Tibial nerve (tissue), 4 donors: ENCODE measurements at regions not wholly inside any gene's neighbourhood (a gene's known extent, or its start where the extent isn't known, plus 50 kb on each side); places are given as distances from the start of the nearest gene placed in this dataset.

Experiments
- DNase-seq, 2 donors: peaks; one replicate each; pipeline ENCODE4 v3.0.0-alpha.2; 2019; ENCODE audit warnings: low spot score in 2 of 2
- H3K27ac ChIP-seq, 4 donors: fragments of 200-600 bp; sonication (generic) in 3 of 4; one replicate each; pipeline ENCODE4 v1.5.1; 2017 to 2019; ENCODE audit warnings: mild to moderate bottlenecking in 1 of 4
- H3K27me3 ChIP-seq, 2 donors: fragments of 200-600 bp; sonication (generic) in 1 of 2; one replicate each; pipeline versions ENCODE4 v1.5.1 to v1.6.0; 2017 to 2019
- H3K36me3 ChIP-seq, 3 donors: fragments of 200-600 bp; sonication (generic); one replicate each; pipeline ENCODE4 v1.5.1; 2018 to 2019
- H3K4me1 ChIP-seq, 4 donors: fragments of 200-600 bp; sonication (generic) in 3 of 4; one replicate each; pipeline ENCODE4 v1.5.1; 2017 to 2019
- H3K4me3 ChIP-seq, 4 donors: fragments of 200-600 bp; sonication (generic) in 3 of 4; one replicate each; pipeline ENCODE4 v1.5.1; 2017 to 2019; ENCODE audit warnings: mild to moderate bottlenecking in 1 of 4, moderate library complexity in 1 of 4
- H3K9me3 ChIP-seq, 4 donors: fragments of 200-600 bp; sonication (generic) in 3 of 4; one replicate each; pipeline ENCODE4 v1.5.1; 2017 to 2019
- CTCF ChIP-seq, 5 experiments: fragments of 200-600 bp in 3 of 5; fragments of 450-650 bp in 2 of 5; sonication (generic) in 3 of 5; IDR thresholded peaks; one replicate each; pipeline ENCODE4 v1.5.1; 2016 to 2019; ENCODE audit warnings: antibody characterized with exemption in 5 of 5, mild to moderate bottlenecking in 3 of 5, moderate library complexity in 2 of 5
- EP300 ChIP-seq, 2 donors: sonication (generic); formaldehyde crosslinking; IDR thresholded peaks; one replicate each; pipeline ENCODE4 v1.6.1; 2017; ENCODE audit warnings: antibody characterized with exemption in 2 of 2, mild to moderate bottlenecking in 1 of 2
- POLR2A ChIP-seq, 2 donors: fragments of 450-650 bp; IDR thresholded peaks; one replicate each; pipeline ENCODE4 v1.6.1; 2017; ENCODE audit warnings: antibody characterized with exemption in 2 of 2, mild to moderate bottlenecking in 2 of 2, moderate library complexity in 2 of 2
- WGBS, 2 donors: methylation state at CpG; one replicate each; pipeline ENCODE4 v1.1.5; 2018; 5-methylcytosine and 5-hydroxymethylcytosine counted together

GRCh38 chr13:83753912-83754624, 128.2 kb downstream of the SLITRK1 start:
- peaks cover 0 to 5% (median 2%) of the 10 kb centered on the region in 4 donors for H3K4me1 ChIP-seq
- TF ChIP-seq CTCF (IDR thresholded peaks at IDR 0.05) (no peak), EP300 (IDR thresholded peaks at IDR 0.05) (no peak), POLR2A (IDR thresholded peaks at IDR 0.05) (no peak)
- no peak overlapping the region for H3K4me3 ChIP-seq

GRCh38 chr13:83752141-83752540, 130.1 kb downstream of the SLITRK1 start:
- H3K36me3 ChIP-seq, result no peaks in the 10 kb centered on the region
- no peak overlapping the region for H3K4me3 ChIP-seq
- peaks cover 0 to 5% (median 2%) of the 10 kb centered on the region in 4 donors for H3K4me1 ChIP-seq
- peaks cover 0 to 24% (median 0%) of the 10 kb centered on the region in 4 donors for H3K9me3 ChIP-seq
- no peak for DNase-seq
- no peaks in the 10 kb centered on the region for H3K27me3 ChIP-seq
- H3K27ac ChIP-seq, result peak overlapping the region in 1 of 4 donors; percentile 14
- WGBS, 2 donors, result 47 to 52% methylated on average over 4 of the region's 4 CpGs
- TF ChIP-seq EP300 (IDR thresholded peaks at IDR 0.05), result no peak
- no peak for TF ChIP-seq CTCF (IDR thresholded peaks at IDR 0.05)
- TF ChIP-seq POLR2A (IDR thresholded peaks at IDR 0.05), result no peak

More at GRCh38 chr13:83753912-83754624, 128.2 kb downstream of the SLITRK1 start:
- no peak overlapping the region for H3K27ac ChIP-seq
- DNase-seq, result no peak
- H3K36me3 ChIP-seq, result no peaks in the 10 kb centered on the region
- H3K9me3 ChIP-seq, result peaks cover 0 to 33% (median 0%) of the 10 kb centered on the region in 4 donors
- H3K27me3 ChIP-seq, result no peaks in the 10 kb centered on the region
- WGBS, 2 donors, result 48 to 60% methylated on average over 9 to 11 of the region's 11 CpGs

- no peaks in the 10 kb centered on the region for H3K9me3 ChIP-seq
- DNase-seq, result no peak
- H3K4me1 ChIP-seq, result no peaks in the 10 kb centered on the region
- no peak for TF ChIP-seq EP300 (IDR thresholded peaks at IDR 0.05)
- no peak for TF ChIP-seq CTCF (IDR thresholded peaks at IDR 0.05)
- no peak for TF ChIP-seq POLR2A (IDR thresholded peaks at IDR 0.05)
- H3K27ac ChIP-seq, result no peak overlapping the region
- no peak overlapping the region for H3K4me3 ChIP-seq
- H3K36me3 ChIP-seq, result no peaks in the 10 kb centered on the region
- H3K27me3 ChIP-seq, result no peaks in the 10 kb centered on the region
These were observed 141.7 kb downstream of the SLITRK1 start for GRCh38 chr13:83740622-83741021.

- TF ChIP-seq POLR2A (IDR thresholded peaks at IDR 0.05) (no peak), CTCF (IDR thresholded peaks at IDR 0.05) (no peak), EP300 (IDR thresholded peaks at IDR 0.05) (no peak)
- no peak for DNase-seq
- Histone ChIP-seq H3K4me3 (no peak overlapping the region), H3K4me1 (no peaks in the 10 kb centered on the region), H3K9me3 (no peaks in the 10 kb centered on the region), H3K27ac (no peak overlapping the region), H3K36me3 (no peaks in the 10 kb centered on the region), H3K27me3 (no peaks in the 10 kb centered on the region)
- 92 to 96% methylated on average over 4 of the region's 4 CpGs for WGBS, 2 donors
These were observed 143.9 kb downstream of the SLITRK1 start for GRCh38 chr13:83738407-83738806.

- H3K27ac ChIP-seq, result no peak overlapping the region
- no peaks in the 10 kb centered on the region for H3K4me1 ChIP-seq
- no peaks in the 10 kb centered on the region for H3K9me3 ChIP-seq
- no peak for DNase-seq
- no peaks in the 10 kb centered on the region for H3K36me3 ChIP-seq
- no peak for TF ChIP-seq EP300 (IDR thresholded peaks at IDR 0.05)
- no peak for TF ChIP-seq POLR2A (IDR thresholded peaks at IDR 0.05)
- no peak for TF ChIP-seq CTCF (IDR thresholded peaks at IDR 0.05)
- H3K4me3 ChIP-seq, result no peak overlapping the region
- no peaks in the 10 kb centered on the region for H3K27me3 ChIP-seq
These were observed 149.0 kb downstream of the SLITRK1 start for GRCh38 chr13:83733293-83733692.
